Endothelial cell (in vitro differentiated cells): ENCODE measurements at regions not wholly inside any gene's neighbourhood (a gene's known extent, or its start where the extent isn't known, plus 50 kb on each side); places are given as distances from the start of the nearest gene placed in this dataset.

Experiments
- DNase-seq: peaks from one replicate; pipeline ENCODE4 v3.0.0; 2021; ENCODE audit warnings: low spot score
- H3K27ac Mint-ChIP-seq: one replicate; pipeline ENCODE4 v1.8.0; 2021; ENCODE audit warnings: mixed read lengths, inconsistent platforms; ENCODE audit not compliant: unreplicated experiment
- H3K27me3 Mint-ChIP-seq: one replicate; pipeline ENCODE4 v1.8.0; 2021; ENCODE audit warnings: mild to moderate bottlenecking, moderate library complexity, mixed read lengths, inconsistent platforms; ENCODE audit not compliant: unreplicated experiment
- H3K36me3 Mint-ChIP-seq: one replicate; pipeline ENCODE4 v1.8.0; 2021; ENCODE audit warnings: mild to moderate bottlenecking, low read depth, mixed read lengths, inconsistent platforms; ENCODE audit not compliant: unreplicated experiment
- H3K4me1 Mint-ChIP-seq: one replicate; pipeline ENCODE4 v1.8.0; 2021; ENCODE audit warnings: mild to moderate bottlenecking, mixed read lengths, inconsistent platforms; ENCODE audit not compliant: unreplicated experiment
- H3K4me3 Mint-ChIP-seq: one replicate; pipeline ENCODE4 v1.8.0; 2021; ENCODE audit warnings: mild to moderate bottlenecking, mixed read lengths, inconsistent platforms; ENCODE audit not compliant: unreplicated experiment
- H3K9me3 Mint-ChIP-seq: one replicate; pipeline ENCODE4 v1.8.0; 2021; ENCODE audit warnings: mixed read lengths, inconsistent platforms; ENCODE audit not compliant: unreplicated experiment
- TF ChIP-seq, protein P1 (sequence below): fragments of 200-600 bp; sonication (generic); IDR thresholded peaks from one replicate; pipeline ENCODE4 v1.5.0; 2021; ENCODE audit warnings: antibody characterized with exemption; ENCODE audit not compliant: unreplicated experiment

DNA sequence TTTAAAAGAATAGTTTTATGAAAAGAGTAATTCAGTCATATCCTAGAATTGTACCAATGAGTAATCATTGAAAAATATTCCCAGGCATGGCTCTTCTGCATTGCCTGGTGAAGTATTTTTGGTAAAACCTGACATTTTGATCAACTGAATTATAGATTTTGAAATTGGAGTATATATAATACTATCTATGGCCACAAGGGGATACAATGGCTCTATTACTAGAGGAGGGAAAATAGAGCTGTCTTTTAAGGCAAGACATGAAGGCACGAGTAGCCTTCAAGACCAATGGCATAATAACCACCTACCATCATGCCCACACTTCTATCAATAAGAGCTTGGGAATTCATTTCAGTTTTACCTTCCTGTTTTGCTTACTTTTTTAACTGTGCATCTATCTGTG lies 1241.4 kb upstream of the TMEM132C start:
- Mint-ChIP-seq H3K36me3 (no peaks in the 10 kb centered on the region), H3K4me3 (no peak overlapping the region), H3K27ac (no peak overlapping the region), H3K27me3 (no peaks in the 10 kb centered on the region), H3K9me3 (peaks cover 36% of the 10 kb centered on the region), H3K4me1 (no peaks in the 10 kb centered on the region)
- TF ChIP-seq, protein P1, sequence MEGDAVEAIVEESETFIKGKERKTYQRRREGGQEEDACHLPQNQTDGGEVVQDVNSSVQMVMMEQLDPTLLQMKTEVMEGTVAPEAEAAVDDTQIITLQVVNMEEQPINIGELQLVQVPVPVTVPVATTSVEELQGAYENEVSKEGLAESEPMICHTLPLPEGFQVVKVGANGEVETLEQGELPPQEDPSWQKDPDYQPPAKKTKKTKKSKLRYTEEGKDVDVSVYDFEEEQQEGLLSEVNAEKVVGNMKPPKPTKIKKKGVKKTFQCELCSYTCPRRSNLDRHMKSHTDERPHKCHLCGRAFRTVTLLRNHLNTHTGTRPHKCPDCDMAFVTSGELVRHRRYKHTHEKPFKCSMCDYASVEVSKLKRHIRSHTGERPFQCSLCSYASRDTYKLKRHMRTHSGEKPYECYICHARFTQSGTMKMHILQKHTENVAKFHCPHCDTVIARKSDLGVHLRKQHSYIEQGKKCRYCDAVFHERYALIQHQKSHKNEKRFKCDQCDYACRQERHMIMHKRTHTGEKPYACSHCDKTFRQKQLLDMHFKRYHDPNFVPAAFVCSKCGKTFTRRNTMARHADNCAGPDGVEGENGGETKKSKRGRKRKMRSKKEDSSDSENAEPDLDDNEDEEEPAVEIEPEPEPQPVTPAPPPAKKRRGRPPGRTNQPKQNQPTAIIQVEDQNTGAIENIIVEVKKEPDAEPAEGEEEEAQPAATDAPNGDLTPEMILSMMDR = no peak
- no peak for DNase-seq

DNA sequence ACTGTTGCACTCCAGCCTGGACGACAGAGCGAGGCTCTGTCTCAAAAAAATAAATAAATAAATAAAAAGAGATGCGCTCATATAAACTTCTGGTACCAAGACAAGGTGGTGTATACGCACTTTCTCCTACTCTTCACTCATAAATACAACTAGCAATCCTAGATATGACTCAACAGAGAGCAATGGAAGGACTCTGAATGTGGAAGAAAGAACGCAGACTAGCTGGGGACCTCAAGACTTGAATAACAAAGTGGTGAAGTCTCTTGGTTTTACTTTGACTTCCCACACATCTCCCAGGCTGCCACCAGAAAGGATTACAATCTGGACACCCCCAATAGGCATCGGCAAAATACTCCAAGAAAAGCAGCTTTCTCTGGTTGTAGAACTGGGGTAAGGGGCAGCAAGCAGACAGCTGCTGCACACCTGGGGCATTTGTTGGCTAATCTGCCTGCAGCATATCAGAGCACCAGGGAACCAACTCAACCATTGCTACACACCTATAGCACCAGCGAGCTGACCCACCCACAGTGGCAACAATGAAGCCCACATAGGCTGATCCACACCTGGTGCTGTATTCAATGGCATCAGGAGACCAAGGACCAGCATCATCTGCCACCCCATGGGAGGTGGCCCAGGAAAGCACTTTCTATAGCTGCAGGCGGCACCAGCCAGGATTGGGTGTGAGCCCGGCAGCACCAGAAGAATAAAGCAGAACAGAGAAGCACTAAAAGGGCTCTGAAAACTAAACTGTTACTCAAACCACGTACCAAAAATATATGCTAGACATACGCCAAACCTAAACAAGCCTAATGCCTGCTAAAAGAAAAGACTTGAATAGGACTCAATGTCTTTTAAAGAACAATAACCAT lies 1231.7 kb upstream of the TMEM132C start:
- TF ChIP-seq, protein P1 = no peak
- H3K27me3 Mint-ChIP-seq = no peaks in the 10 kb centered on the region
- no peak overlapping the region for H3K27ac Mint-ChIP-seq
- H3K9me3 Mint-ChIP-seq = peaks cover 14% of the 10 kb centered on the region
- no peak for DNase-seq
- H3K4me3 Mint-ChIP-seq = no peak overlapping the region
- no peaks in the 10 kb centered on the region for H3K4me1 Mint-ChIP-seq
- peaks cover 4% of the 10 kb centered on the region for H3K36me3 Mint-ChIP-seq

DNA sequence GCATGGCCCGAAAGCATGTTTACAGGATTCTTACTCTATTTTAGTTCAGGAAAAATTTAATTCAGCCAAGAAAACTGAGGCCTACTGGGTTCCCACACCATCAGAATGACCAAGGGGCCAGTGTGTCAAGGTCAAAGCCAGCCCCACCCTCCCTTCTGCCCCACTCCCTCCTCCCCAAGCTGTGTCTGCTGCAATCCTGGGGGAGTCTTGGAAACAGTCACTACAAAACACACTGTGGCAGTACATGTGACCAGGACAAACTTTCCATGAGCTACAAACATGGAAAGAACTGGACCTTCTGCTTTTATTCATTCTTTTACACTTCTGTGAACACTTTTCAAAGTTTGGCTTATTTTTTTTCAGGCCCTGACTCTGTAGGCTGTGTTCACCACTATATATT lies 1228.8 kb upstream of the TMEM132C start:
- Mint-ChIP-seq H3K4me3 (no peak overlapping the region), H3K4me1 (no peaks in the 10 kb centered on the region), H3K9me3 (peaks cover 29% of the 10 kb centered on the region), H3K27ac (no peak overlapping the region), H3K36me3 (peaks cover 11% of the 10 kb centered on the region), H3K27me3 (peaks cover 1% of the 10 kb centered on the region)
- DNase-seq = no peak
- TF ChIP-seq, protein P1 = no peak

DNA sequence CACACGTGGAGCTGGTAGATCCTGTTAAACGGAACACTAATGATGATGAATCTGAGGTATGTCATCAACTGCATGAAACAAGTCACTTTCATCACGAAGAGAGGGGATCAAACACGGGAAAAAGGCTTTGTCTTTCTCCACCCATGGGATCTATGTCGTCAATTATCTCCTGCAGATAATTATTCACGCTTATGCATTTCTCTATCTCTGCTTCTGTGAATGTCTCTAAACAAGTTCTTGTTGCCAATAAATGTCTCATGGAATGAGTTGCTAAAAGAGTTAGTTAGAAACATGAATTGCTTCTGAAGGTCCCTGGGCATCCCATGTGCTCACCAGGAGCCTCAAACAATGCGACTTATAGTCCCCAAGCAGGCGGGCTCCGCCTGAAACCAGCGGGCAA lies 1228.2 kb upstream of the TMEM132C start:
- TF ChIP-seq, protein P1 = no peak
- peaks cover 32% of the 10 kb centered on the region for H3K9me3 Mint-ChIP-seq
- DNase-seq = no peak
- no peak overlapping the region for H3K27ac Mint-ChIP-seq
- H3K27me3 Mint-ChIP-seq = peaks cover 6% of the 10 kb centered on the region
- H3K36me3 Mint-ChIP-seq = peaks cover 11% of the 10 kb centered on the region
- no peaks in the 10 kb centered on the region for H3K4me1 Mint-ChIP-seq
- H3K4me3 Mint-ChIP-seq = no peak overlapping the region

DNA sequence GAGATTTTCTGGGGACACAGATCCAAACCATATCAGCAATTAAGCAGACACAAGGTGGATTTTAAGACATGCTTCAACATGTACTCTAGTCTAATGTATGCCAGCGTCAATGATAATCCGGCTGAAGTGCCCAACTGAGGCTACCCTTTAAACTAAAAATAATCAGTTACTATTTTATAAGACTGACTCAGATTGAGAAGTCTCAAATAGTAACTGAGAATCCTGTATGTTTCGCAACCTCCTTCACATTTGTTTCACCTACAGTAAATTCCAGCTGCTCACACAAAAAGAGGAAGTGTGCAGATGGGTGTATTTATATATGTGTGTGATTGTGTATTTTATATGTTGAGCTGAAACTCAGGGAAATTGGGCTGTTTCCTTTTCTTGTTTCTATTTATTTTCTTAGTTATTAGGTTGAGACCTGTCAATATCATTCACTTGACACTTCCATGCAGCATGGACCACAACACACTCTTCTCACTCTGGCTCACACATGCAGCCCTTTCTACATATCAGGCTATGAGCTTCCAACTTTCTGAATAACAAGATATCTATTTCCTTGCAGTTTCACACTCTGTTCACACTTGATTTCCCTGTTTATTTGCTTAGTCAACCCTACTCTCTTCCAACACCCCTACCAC lies 1224.9 kb upstream of the TMEM132C start:
- Mint-ChIP-seq H3K9me3 (peaks cover 26% of the 10 kb centered on the region), H3K27ac (no peak overlapping the region), H3K4me1 (no peaks in the 10 kb centered on the region), H3K4me3 (no peak overlapping the region), H3K36me3 (peaks cover 11% of the 10 kb centered on the region), H3K27me3 (peaks cover 6% of the 10 kb centered on the region)
- TF ChIP-seq, protein P1 = no peak
- DNase-seq = no peak
